Lower leg skin (tissue), 3 donors: ENCODE measurements at regions not wholly inside any gene's neighbourhood (a gene's known extent, or its start where the extent isn't known, plus 50 kb on each side); places are given as distances from the start of the nearest gene placed in this dataset.

Experiments
- POLR2A ChIP-seq, 2 donors: fragments of 450-650 bp; IDR thresholded peaks; one replicate each; pipeline ENCODE4 v1.6.1; 2016 to 2017; ENCODE audit warnings: antibody characterized with exemption in 2 of 2, mild to moderate bottlenecking in 1 of 2, moderate library complexity in 1 of 2
- TF ChIP-seq, protein P1 (sequence below), 3 donors: fragments of 450-650 bp; IDR thresholded peaks; one replicate each; pipeline ENCODE4 v1.5.1; 2016; ENCODE audit warnings: antibody characterized with exemption in 3 of 3, mild to moderate bottlenecking in 3 of 3, moderate library complexity in 2 of 3

DNA sequence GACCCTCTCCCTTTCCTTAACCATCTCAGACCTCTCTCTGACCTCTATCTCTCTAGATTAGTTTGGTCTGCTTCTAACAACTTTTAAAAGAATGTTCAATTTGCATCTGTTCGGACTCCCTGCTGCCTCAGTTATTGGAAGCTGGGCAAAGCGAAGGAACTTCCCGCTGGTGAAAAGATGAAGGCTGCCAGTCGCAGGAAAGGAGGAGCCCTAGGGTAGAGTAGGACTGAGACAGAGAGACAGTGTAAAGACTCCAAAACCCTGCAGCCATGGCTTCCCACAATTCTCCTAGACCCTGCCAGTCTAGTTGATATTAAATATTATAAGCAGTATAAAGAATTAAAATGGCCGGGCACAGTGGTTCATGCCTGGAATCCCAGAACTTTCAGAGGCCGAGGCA is 581.8 kb downstream of the EPM2A start:
- TF ChIP-seq, protein P1, sequence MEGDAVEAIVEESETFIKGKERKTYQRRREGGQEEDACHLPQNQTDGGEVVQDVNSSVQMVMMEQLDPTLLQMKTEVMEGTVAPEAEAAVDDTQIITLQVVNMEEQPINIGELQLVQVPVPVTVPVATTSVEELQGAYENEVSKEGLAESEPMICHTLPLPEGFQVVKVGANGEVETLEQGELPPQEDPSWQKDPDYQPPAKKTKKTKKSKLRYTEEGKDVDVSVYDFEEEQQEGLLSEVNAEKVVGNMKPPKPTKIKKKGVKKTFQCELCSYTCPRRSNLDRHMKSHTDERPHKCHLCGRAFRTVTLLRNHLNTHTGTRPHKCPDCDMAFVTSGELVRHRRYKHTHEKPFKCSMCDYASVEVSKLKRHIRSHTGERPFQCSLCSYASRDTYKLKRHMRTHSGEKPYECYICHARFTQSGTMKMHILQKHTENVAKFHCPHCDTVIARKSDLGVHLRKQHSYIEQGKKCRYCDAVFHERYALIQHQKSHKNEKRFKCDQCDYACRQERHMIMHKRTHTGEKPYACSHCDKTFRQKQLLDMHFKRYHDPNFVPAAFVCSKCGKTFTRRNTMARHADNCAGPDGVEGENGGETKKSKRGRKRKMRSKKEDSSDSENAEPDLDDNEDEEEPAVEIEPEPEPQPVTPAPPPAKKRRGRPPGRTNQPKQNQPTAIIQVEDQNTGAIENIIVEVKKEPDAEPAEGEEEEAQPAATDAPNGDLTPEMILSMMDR (IDR thresholded peaks at IDR 0.05): no peak
- no peak for TF ChIP-seq POLR2A (IDR thresholded peaks at IDR 0.05)
